ENCODE measurements at regions not wholly inside any gene's neighbourhood (a gene's known extent, or its start where the extent isn't known, plus 50 kb on each side); places are given as distances from the start of the nearest gene placed in this dataset.

DNA sequence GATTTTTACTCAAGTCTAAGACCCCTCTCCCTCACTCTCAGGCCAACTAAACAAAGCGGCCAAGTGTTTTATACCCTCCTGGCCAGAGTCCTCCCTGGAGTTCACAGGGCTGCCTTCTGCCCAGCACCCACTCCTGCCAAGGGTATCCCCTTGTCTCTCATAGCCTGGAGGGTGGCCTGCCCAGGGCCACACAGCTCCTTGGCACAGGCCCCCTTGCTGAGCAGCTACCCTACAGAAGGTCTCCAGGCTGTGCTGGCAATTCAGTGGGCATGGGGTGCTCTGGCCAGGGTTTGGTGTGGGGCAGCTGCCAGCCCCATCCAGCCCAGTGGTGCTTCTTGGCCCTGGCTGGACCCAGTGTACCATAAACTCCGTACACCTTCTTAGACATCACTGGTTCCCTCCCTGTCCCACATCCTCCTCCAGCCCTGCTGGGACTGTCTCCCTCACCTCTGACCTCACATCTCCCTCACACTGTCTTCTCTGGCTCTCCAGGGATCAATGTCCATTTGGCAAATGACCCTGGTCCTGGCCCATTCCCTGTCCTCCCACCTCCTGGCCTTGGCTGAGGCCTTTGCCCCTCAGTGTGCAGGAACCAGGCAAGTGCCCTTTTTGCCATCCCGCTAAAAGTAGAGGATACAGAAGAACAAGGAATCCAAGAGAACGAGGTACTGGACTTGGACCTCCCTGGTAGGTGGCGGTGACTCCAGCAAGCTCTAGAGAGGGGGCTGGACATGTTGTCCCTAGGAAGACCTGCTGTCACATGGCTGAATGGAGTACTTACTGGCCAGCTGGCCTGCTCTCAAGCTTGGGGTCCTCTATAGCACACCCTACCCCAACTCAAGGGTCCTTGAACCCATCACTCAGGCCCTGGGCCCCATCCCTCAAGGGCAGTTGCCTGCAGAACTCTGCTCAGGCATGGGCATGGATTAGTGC is 50.0 kb upstream of the TRPM1 start:
- in situ Hi-C loops (cut with HindIII; ENCODE audit: low sequenced_read_pairs) = no loop called here

GRCh38 chr15:31153531-31153930 is 52.0 kb upstream of the TRPM1 start:
- in situ Hi-C loops (cut with HindIII; ENCODE audit: low sequenced_read_pairs) = no loop called here

DNA sequence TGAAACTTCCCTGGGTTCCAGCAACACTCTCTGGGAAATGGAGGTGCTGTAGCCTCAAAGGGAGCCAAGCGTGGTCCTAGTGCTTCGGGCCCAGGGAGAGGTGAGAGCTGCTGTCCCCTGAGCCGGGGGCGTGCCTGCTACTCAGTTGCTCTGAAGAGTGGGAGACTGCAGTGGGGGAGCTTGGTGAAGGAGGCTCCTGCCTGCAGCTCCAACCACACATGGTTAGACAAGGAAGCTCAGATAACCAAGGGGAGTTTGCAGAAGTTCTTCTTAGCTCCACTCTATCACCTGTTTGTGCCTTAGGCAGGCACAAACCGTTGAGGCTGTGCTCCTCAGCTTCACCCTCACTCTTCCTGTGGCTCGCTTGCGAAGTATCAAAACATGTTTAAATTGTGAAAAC is 53.6 kb upstream of the TRPM1 start:
- in situ Hi-C loops (cut with HindIII; ENCODE audit: low sequenced_read_pairs) = no loop called here

DNA sequence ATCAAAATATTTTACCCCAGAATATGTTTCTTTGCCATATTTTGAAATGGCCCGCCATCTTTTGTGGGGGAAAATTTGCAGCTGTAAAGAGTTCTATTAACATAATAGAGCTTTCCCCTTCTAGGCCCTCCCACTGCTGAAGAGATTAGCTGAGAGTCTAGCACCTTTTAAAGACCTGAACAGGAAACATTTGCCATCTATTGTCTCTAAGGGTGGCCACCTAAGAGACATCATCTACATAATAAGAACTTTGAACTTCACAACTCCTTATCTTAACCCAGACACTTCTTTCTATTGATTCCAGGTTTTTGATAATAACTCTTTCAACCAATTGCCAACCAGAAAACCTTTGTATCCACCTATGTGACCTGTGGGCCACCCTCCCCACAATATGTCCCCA is 54.7 kb upstream of the TRPM1 start:
- in situ Hi-C loops (cut with HindIII; ENCODE audit: low sequenced_read_pairs) = no loop called here

GRCh38 chr15:31156808-31157207 is 55.3 kb upstream of the TRPM1 start:
- in situ Hi-C loops (cut with HindIII; ENCODE audit: low sequenced_read_pairs) = no loop called here

- in situ Hi-C loops (cut with HindIII; ENCODE audit: low sequenced_read_pairs) = no loop called here
Observed at GRCh38 chr15:31157644-31158069, 56.1 kb upstream of the TRPM1 start.

DNA sequence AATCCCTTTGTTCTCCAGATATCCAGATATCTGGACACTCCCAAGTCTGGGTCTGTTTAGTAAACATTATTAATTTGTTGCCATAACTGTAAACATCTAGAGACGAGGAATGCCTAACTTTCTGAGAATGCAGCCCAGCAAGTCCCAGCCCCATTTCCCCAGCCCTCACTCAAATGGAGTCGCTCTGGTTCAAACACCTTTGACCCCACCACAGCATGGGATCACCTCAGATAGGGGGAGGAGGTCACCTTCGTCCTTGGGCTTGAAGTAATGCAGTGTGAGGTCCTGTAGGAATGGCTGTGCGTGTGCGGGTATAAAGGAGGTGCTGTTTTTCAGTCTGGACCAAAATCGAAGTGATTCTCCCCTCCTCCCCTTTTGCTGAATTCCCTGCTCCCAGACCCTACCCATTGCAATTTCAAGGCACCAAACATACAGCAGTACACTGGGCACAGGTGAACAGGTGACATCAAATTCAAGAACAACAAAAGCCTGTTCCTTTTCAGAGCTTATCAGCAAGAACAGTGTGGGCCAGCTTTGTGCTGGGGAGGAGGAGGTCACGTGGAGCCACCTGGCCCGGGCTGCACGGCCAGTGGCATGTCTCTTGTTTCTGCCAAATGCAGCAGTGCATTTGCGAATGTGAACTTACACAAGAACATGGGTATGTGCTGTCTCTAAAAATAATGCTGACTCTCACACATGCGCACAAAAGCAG is 57.5 kb upstream of the TRPM1 start:
- in situ Hi-C loops (cut with HindIII; ENCODE audit: low sequenced_read_pairs) = no loop called here

- in situ Hi-C loops (cut with HindIII; ENCODE audit: low sequenced_read_pairs) = no loop called here
Observed at GRCh38 chr15:31159837-31160236, 58.3 kb upstream of the TRPM1 start.

DNA sequence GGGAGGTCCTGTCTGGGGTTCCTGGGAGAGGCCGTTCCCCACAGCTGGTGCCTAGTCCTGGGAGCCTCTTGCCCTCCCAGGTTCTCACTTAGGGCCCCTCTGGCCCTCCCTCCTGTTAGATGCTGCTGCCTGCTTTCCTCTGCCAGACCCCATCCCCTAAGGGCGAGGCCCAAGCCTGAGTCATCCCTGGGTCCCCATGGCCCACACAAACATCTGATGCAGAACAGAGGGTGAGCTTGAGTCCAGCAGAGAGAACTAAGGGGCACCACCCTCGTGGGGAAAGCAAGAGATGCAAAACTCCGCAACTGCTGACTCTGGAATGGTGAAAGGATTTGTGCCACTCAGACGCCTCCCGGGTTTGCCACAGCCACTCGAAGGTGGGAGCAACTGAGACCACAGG is 58.8 kb upstream of the TRPM1 start:
- in situ Hi-C loops (cut with HindIII; ENCODE audit: low sequenced_read_pairs) = no loop called here

GRCh38 chr15:31160740-31161495 is 59.4 kb upstream of the TRPM1 start:
- in situ Hi-C loops (cut with HindIII; ENCODE audit: low sequenced_read_pairs) = no loop called here

- in situ Hi-C loops (cut with HindIII; ENCODE audit: low sequenced_read_pairs) = no loop called here
Observed at GRCh38 chr15:31161951-31162350, 60.4 kb upstream of the TRPM1 start.

- in situ Hi-C loops (cut with HindIII; ENCODE audit: low sequenced_read_pairs) = no loop called here
Observed at GRCh38 chr15:31162721-31163510, 61.4 kb upstream of the TRPM1 start.

DNA sequence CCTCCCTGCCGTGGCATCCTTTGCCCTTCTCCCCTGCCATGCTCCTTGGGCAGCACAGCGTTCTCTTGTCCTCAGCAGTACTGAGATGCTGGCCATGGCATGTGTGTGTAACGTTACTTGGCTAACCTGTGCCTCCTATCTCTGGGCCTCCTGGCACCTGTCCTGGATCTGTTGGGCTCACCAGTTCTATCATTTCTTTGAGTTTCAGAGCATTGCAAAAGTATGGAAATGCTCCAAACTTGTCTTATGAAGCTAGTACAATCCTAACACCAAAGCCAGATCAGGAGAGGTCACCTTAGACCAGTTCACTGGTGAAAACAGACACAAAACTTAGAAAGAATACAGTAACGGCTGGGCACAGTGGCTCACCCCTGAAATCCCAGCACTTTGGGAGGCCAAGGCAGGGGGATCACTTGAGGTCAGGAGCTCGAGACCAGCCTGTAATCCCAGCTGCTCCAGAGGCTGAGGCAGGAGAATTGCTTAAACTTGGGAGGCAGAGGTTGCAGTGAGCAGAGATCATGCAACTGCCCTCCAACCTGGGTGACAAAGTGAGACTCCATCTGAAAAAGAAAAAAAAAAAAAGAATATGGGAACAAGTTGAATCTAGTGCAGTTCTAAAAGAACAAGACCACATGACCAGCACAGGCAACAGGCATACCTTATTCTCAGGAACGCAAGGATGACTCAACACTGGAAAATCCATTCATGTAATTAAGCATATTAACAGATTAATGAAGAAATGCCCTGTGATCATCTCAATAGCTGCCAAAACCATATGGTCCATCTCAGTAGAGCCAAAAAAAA is 62.4 kb upstream of the TRPM1 start:
- in situ Hi-C loops (cut with HindIII; ENCODE audit: low sequenced_read_pairs) = no loop called here

DNA sequence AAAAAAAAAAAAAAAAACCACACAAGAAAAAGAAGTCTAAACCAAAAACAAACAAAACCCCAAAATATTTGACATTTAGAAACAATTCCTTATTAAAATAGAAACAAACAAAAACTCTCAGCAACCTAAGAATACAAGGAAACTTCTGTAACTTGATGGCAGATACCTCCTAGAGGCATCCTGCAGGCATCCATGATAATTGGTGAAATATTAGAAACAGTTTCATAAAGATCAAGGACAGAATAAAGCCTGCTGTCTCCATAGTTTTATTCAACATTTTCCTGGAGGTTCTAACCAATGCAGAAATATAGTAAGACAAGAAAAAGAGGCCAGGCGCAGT is 63.0 kb upstream of the TRPM1 start:
- in situ Hi-C loops (cut with HindIII; ENCODE audit: low sequenced_read_pairs) = no loop called here

DNA sequence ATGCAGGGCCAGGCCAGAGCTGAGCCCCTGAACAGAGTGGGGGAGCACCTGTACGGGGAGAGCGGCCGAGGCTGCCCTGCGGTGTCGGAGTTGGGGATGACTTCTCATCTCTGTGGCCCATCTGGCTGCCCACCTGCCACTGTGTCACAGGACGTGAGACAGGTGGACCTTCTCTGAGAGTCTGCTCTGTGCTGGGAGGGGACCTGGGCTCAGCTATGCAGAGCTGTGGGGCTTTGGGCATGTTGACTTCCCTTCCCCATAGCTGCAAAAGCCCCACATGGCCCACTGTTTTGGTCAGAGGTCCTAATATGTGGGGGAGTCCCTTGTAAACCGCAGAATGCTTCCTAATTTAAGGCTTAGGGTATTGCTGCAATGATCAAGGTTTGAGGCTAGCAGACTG is 68.0 kb upstream of the TRPM1 start:
- in situ Hi-C loops (cut with HindIII; ENCODE audit: low sequenced_read_pairs) = no loop called here

DNA sequence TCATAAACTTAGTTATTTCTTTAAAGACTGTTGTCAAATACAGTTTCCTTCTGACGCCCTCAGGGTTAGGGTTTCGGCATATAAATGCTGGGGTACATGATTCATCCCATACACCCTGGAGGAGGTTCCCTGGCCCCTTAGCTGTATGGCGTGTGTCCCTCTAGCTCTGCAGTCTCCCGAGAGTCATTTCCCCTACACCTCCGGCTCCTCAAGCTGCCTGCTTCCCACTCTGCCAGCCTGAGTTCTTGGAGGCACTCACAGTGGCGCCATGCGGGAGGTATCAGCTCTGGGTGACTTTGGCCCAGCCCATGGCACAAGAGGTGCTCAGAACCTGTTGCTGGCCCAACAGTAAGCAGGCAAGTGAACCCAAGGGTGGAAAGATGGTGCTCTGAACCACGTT is 70.2 kb upstream of the TRPM1 start:
- in situ Hi-C loops (cut with HindIII; ENCODE audit: low sequenced_read_pairs) = no loop called here

DNA sequence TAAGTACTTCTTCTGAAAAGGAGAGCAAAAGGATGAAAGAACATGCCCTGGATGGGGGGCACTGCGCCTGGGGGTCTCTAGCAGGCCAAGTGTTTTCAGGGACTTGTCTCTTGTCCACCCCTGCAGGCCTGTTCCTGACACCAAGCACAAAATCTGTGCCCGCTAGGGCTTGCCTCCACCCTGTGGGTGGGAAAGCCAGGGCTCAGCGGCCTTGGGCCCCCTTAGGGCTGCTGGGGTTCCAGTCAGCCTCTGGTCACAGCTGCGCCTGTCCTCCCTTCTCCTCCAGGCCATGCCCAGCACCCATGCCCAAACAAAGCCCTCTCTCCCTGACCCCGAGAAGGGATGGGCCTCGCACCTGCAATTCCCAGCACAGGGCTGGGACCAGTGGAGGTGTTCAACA is 71.1 kb upstream of the TRPM1 start:
- in situ Hi-C loops (cut with HindIII; ENCODE audit: low sequenced_read_pairs) = no loop called here

GRCh38 chr15:31173790-31174450 is 72.4 kb upstream of the TRPM1 start:
- in situ Hi-C loops (cut with HindIII; ENCODE audit: low sequenced_read_pairs) = no loop called here

DNA sequence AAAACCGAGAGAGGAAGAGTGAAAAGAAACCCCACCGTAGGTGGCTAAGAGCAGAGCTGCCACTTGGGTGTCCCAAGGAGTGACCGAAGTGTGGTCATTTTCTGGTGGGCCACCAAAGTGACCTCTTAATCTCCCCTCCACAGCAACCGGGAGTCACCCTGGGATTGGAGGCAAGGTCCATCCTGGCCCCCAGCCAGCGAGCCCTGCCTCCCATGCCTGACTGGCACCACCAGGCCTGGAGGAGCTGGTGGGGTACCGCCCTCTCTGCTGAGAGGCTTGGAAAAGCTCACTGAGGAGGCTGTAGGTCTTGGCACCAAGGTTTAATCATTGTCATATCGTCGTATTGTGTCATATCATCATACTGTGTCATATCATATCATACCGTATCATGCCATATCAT is 74.0 kb upstream of the TRPM1 start:
- in situ Hi-C loops (cut with HindIII; ENCODE audit: low sequenced_read_pairs) = no loop called here

All from endothelial cell of hepatic sinusoid (primary cell).